Inferior parietal cortex (tissue), 1 donor: ENCODE measurements at regions not wholly inside any gene's neighbourhood (a gene's known extent, or its start where the extent isn't known, plus 50 kb on each side); places are given as distances from the start of the nearest gene placed in this dataset.

Source experiments
- DNase-seq: peaks from one replicate; pipeline ENCODE4 v3.0.0-alpha.2; 2016; ENCODE audit errors: extremely low spot score

GRCh38 chr14:22415605-22415959, 173.4 kb downstream of the DAD1 start:
- DNase-seq = no peak

GRCh38 chr14:22414876-22415604, 174.0 kb downstream of the DAD1 start:
- no peak for DNase-seq

GRCh38 chr14:22412926-22413411, 176.1 kb downstream of the DAD1 start:
- DNase-seq = no peak

GRCh38 chr14:22411398-22412055, 177.5 kb downstream of the DAD1 start:
- no peak for DNase-seq

- DNase-seq = no peak
These were observed 178.5 kb downstream of the DAD1 start for GRCh38 chr14:22410497-22410896.

GRCh38 chr14:22409006-22409405, 180.0 kb downstream of the DAD1 start:
- no peak for DNase-seq

GRCh38 chr14:22408547-22408946, 180.5 kb downstream of the DAD1 start:
- DNase-seq = no peak

- DNase-seq = no peak
These were observed 182.0 kb downstream of the DAD1 start for GRCh38 chr14:22407033-22407432.

- no peak for DNase-seq
These were observed 183.8 kb downstream of the DAD1 start for GRCh38 chr14:22405201-22405600.

- no peak for DNase-seq
These were observed 185.7 kb downstream of the DAD1 start for GRCh38 chr14:22403296-22403695.

GRCh38 chr14:22400655-22401259, 188.3 kb downstream of the DAD1 start:
- no peak for DNase-seq

- no peak for DNase-seq
These were observed 189.2 kb downstream of the DAD1 start for GRCh38 chr14:22399776-22400175.

GRCh38 chr14:22397221-22397737, 191.7 kb downstream of the DAD1 start:
- DNase-seq = no peak

GRCh38 chr14:22395803-22396202, 193.2 kb downstream of the DAD1 start:
- no peak for DNase-seq

GRCh38 chr14:22394616-22395015, 194.4 kb downstream of the DAD1 start:
- no peak for DNase-seq

GRCh38 chr14:22393796-22394195, 195.2 kb downstream of the DAD1 start:
- no peak for DNase-seq

GRCh38 chr14:22391908-22392565, 197.0 kb downstream of the DAD1 start:
- DNase-seq = peak; percentile 82

GRCh38 chr14:22390824-22391461, 198.1 kb downstream of the DAD1 start:
- no peak for DNase-seq

- no peak for DNase-seq
These were observed 198.8 kb downstream of the DAD1 start for GRCh38 chr14:22390195-22390594.

- peak; percentile 48 for DNase-seq
These were observed 200.1 kb downstream of the DAD1 start for GRCh38 chr14:22388669-22389595.
